ENCODE measurements at regions not wholly inside any gene's neighbourhood (a gene's known extent, or its start where the extent isn't known, plus 50 kb on each side); places are given as distances from the start of the nearest gene placed in this dataset.

GRCh38 chr2:7516484-7517063 lies 599.4 kb downstream of the RNF144A start:
- 69% methylated on average over 2 of the region's 2 CpGs for WGBS

GRCh38 chr2:7517088-7517487 lies 599.9 kb downstream of the RNF144A start:
- H3K27ac ChIP-seq (ENCODE audit: low read depth in 1 of 2, low read length in 2 of 2): no peak overlapping the region
- no peak for DNase-seq (ENCODE audit: low spot score)
- no peak overlapping the region for H3K4me3 ChIP-seq (ENCODE audit: low read depth in 1 of 3, low read length in 3 of 3)
- H3K36me3 ChIP-seq (ENCODE audit: control insufficient read depth in 4 of 4, insufficient read depth in 3 of 4, low read depth in 1 of 4, low read length in 3 of 4): no peaks in the 10 kb centered on the region
- H3K9me3 ChIP-seq (ENCODE audit: control insufficient read depth in 4 of 4, low read length in 3 of 4): no peaks in the 10 kb centered on the region
- H3K27me3 ChIP-seq (ENCODE audit: control insufficient read depth in 4 of 4, insufficient read depth in 4 of 4, low read length in 3 of 4): no peaks in the 10 kb centered on the region
- H3K9ac ChIP-seq (ENCODE audit: low read depth in 1 of 2, low read length in 2 of 2): no peak overlapping the region
- TF ChIP-seq HNF4A (conservative IDR thresholded peaks at IDR 0.05) (no peak), EGR1 (IDR thresholded peaks at IDR 0.05; ENCODE audit: low read depth in 2 of 2) (no peak), MAX (IDR thresholded peaks at IDR 0.05) (no peak), TAF1 (conservative IDR thresholded peaks at IDR 0.05) (no peak), CTCF (IDR thresholded peaks at IDR 0.05; ENCODE audit: low read depth, low read length, missing input control) (no peak), FOXA1 (IDR thresholded peaks at IDR 0.05) (no peak), HNF4G (IDR thresholded peaks at IDR 0.05) (no peak)
- TF ChIP-seq, protein P1, sequence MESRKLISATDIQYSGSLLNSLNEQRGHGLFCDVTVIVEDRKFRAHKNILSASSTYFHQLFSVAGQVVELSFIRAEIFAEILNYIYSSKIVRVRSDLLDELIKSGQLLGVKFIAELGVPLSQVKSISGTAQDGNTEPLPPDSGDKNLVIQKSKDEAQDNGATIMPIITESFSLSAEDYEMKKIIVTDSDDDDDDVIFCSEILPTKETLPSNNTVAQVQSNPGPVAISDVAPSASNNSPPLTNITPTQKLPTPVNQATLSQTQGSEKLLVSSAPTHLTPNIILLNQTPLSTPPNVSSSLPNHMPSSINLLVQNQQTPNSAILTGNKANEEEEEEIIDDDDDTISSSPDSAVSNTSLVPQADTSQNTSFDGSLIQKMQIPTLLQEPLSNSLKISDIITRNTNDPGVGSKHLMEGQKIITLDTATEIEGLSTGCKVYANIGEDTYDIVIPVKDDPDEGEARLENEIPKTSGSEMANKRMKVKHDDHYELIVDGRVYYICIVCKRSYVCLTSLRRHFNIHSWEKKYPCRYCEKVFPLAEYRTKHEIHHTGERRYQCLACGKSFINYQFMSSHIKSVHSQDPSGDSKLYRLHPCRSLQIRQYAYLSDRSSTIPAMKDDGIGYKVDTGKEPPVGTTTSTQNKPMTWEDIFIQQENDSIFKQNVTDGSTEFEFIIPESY (IDR thresholded peaks at IDR 0.05): no peak
- no peaks in the 10 kb centered on the region for H3K4me1 ChIP-seq (ENCODE audit: control insufficient read depth in 4 of 4, insufficient read depth in 4 of 4, low read length in 3 of 4)
- WGBS: 71% methylated on average over 6 of the region's 6 CpGs

More at GRCh38 chr2:7516484-7517063, 599.4 kb downstream of the RNF144A start:
- DNase-seq (ENCODE audit: low spot score): no peak
- Histone ChIP-seq H3K27ac (ENCODE audit: low read depth in 1 of 2, low read length in 2 of 2) (no peak overlapping the region), H3K9me3 (ENCODE audit: control insufficient read depth in 4 of 4, low read length in 3 of 4) (no peaks in the 10 kb centered on the region), H3K4me1 (ENCODE audit: control insufficient read depth in 4 of 4, insufficient read depth in 4 of 4, low read length in 3 of 4) (no peaks in the 10 kb centered on the region), H3K27me3 (ENCODE audit: control insufficient read depth in 4 of 4, insufficient read depth in 4 of 4, low read length in 3 of 4) (no peaks in the 10 kb centered on the region), H3K36me3 (ENCODE audit: control insufficient read depth in 4 of 4, insufficient read depth in 3 of 4, low read depth in 1 of 4, low read length in 3 of 4) (no peaks in the 10 kb centered on the region), H3K9ac (ENCODE audit: low read depth in 1 of 2, low read length in 2 of 2) (no peak overlapping the region), H3K4me3 (ENCODE audit: low read depth in 1 of 3, low read length in 3 of 3) (no peak overlapping the region)
- no peak for TF ChIP-seq RAD21 (IDR thresholded peaks at IDR 0.05)
- no peak for TF ChIP-seq GABPA (IDR thresholded peaks at IDR 0.05 in 1 of 2, conservative IDR thresholded peaks at IDR 0.05 in 1 of 2)
- no peak for TF ChIP-seq HNF4A (conservative IDR thresholded peaks at IDR 0.05)
- TF ChIP-seq, protein P1 (IDR thresholded peaks at IDR 0.05): no peak
- no peak for TF ChIP-seq EGR1 (IDR thresholded peaks at IDR 0.05; ENCODE audit: low read depth in 2 of 2)
- no peak for TF ChIP-seq ATF3 (IDR thresholded peaks at IDR 0.05)
- TF ChIP-seq SP1 (IDR thresholded peaks at IDR 0.05): no peak
- TF ChIP-seq NR2F2 (IDR thresholded peaks at IDR 0.05): no peak
